Keratinocyte (primary cell): ENCODE measurements at regions not wholly inside any gene's neighbourhood (a gene's known extent, or its start where the extent isn't known, plus 50 kb on each side); places are given as distances from the start of the nearest gene placed in this dataset.

ENCODE experiments used
- CTCF ChIP-seq, 3 experiments: IDR thresholded peaks in 1 of 3; conservative IDR thresholded peaks in 1 of 3; optimal IDR thresholded peaks in 1 of 3; 2 replicates in 2 of 3; 3 replicates in 1 of 3; pipeline versions ENCODE3 to v1.5.1; 2011; ENCODE audit warnings: low read length in 3 of 3, mild to moderate bottlenecking in 3 of 3, moderate library complexity in 2 of 3, control low read depth in 1 of 3, inconsistent platforms in 1 of 3; ENCODE audit not compliant: insufficient read depth in 2 of 3; ENCODE audit errors: extremely low read depth in 1 of 3
- EZH2 ChIP-seq: IDR thresholded peaks from one replicate; pipeline ENCODE4 v1.6.1; 2012; ENCODE audit warnings: inconsistent platforms, mild to moderate bottlenecking, low read length, moderate library complexity

GRCh38 chr1:239212811-239213220 lies 173.6 kb upstream of the CHRM3 start:
- TF ChIP-seq CTCF (optimal IDR thresholded peaks at IDR 0.05 in 1 of 3, IDR thresholded peaks at IDR 0.05 in 1 of 3, conservative IDR thresholded peaks at IDR 0.05 in 1 of 3; ENCODE audit: extremely low read depth in 1 of 3, insufficient read depth in 2 of 3, low read length in 3 of 3) (no peak), EZH2 (no peak)
